Spleen (tissue), 11 donors: ENCODE measurements at regions not wholly inside any gene's neighbourhood (a gene's known extent, or its start where the extent isn't known, plus 50 kb on each side); places are given as distances from the start of the nearest gene placed in this dataset.

Experiments
- DNase-seq: peaks from one replicate; pipeline ENCODE4 v3.0.0-alpha.2; 2020
- H3K27ac ChIP-seq, 8 donors: fragments of 200-600 bp; sonication (generic) in 7 of 8; 1 replicate in 4 of 8; 2 replicates in 4 of 8; pipeline versions ENCODE4 v1.5.0 to v1.8.0; 2016 to 2021; ENCODE audit warnings: inconsistent platforms in 4 of 8, mild to moderate bottlenecking in 4 of 8, moderate library complexity in 1 of 8
- H3K27me3 ChIP-seq, 7 donors: fragments of 200-600 bp; sonication (generic) in 6 of 7; replicated peaks in 1 of 7; 1 replicate in 4 of 7; 2 replicates in 3 of 7; pipeline versions ENCODE4 v1.5.0 to v1.8.0; 2016 to 2021; ENCODE audit warnings: inconsistent platforms in 3 of 7, mild to moderate bottlenecking in 1 of 7
- H3K36me3 ChIP-seq, 6 donors: fragments of 200-600 bp; sonication (generic) in 5 of 6; 1 replicate in 4 of 6; 2 replicates in 2 of 6; pipeline versions ENCODE4 v1.5.0 to v1.8.0; 2016 to 2021; ENCODE audit warnings: inconsistent platforms in 2 of 6
- H3K4me1 ChIP-seq, 6 donors: fragments of 200-600 bp; sonication (generic) in 5 of 6; 1 replicate in 3 of 6; 2 replicates in 3 of 6; pipeline versions ENCODE4 v1.5.0 to v1.8.0; 2016 to 2021; ENCODE audit warnings: inconsistent platforms in 3 of 6
- H3K4me3 ChIP-seq, 8 donors: fragments of 200-600 bp; sonication (generic) in 7 of 8; 1 replicate in 4 of 8; 2 replicates in 4 of 8; pipeline versions ENCODE4 v1.5.0 to v1.8.0; 2016 to 2021; ENCODE audit warnings: inconsistent platforms in 4 of 8, mild to moderate bottlenecking in 4 of 8, moderate library complexity in 2 of 8
- H3K9me3 ChIP-seq, 8 donors: fragments of 200-600 bp; sonication (generic) in 7 of 8; 1 replicate in 4 of 8; 2 replicates in 4 of 8; pipeline versions ENCODE4 v1.5.0 to v1.8.0; 2016 to 2021; ENCODE audit warnings: inconsistent platforms in 4 of 8
- POLR2A ChIP-seq, 3 donors: fragments of 450-650 bp; IDR thresholded peaks; one replicate each; pipeline ENCODE4 v1.5.1; 2017; ENCODE audit warnings: antibody characterized with exemption in 3 of 3, mild to moderate bottlenecking in 1 of 3
- POLR2AphosphoS5 ChIP-seq, 3 donors: sonication (generic); formaldehyde crosslinking; IDR thresholded peaks; one replicate each; pipeline ENCODE4 v1.5.1; 2017; ENCODE audit warnings: antibody characterized with exemption in 3 of 3
- WGBS, 5 donors: extraction: QIAGEN DNeasy Blood & Tissue Kit in 3 of 5; methylation state at CpG; one replicate each; pipeline versions ENCODE4 v1.1.5 to v1.1.7; 2013 to 2018; 5-methylcytosine and 5-hydroxymethylcytosine counted together
- intact Hi-C: fragments of 100-400 bp; cut with DNase I; formaldehyde crosslinking; loops from one replicate; pipeline ENCODE4 v1.15.0; 2023; ENCODE audit warnings: low total_unique reads
- TF ChIP-seq, protein P1 (sequence below), 11 experiments: fragments of 200-600 bp in 7 of 11; fragments of 450-650 bp in 4 of 11; sonication (generic) in 4 of 11; IDR thresholded peaks in 8 of 11; conservative IDR thresholded peaks in 3 of 11; 1 replicate in 7 of 11; 2 replicates in 4 of 11; pipeline versions ENCODE4 v1.4.0 to v1.8.0; 2016 to 2021; ENCODE audit warnings: antibody characterized with exemption in 11 of 11, inconsistent platforms in 4 of 11, mild to moderate bottlenecking in 1 of 11
- donor health status: healthy with polysubstance abuse.
- donor health status: DM: no; HTN: no; CAD: no; lungs with moderate emphysema.
- donor health status: DM: no; HTN: no; CAD: no.
- donor health status: Bipolar disorder and iron deficiency.
- donor health status: healthy.
- donor health status: DM: no; HTN: no; CAD: no.
- donor health status: DM: yes; HTN: yes; CAD: no.

DNA sequence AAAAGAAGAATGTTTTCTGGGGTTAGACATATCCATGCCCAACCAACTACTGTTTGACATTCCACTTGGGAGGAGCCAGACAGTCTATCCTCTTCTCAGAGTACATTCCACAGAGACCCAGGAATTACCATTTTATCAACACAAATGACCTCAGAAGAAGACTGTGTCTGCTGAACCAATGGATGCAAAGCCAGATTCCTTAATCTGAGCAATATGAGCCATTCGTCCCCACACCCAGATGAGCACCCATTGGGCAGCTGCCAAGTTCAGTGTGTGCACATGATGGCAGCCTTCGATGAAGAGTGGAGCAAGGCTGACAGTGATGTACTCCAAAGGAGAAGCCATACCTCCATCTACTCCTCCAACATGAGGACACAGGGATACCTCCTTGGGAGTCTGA lies 111.3 kb downstream of the ZNF674 start:
- DNase-seq: no peak
- intact Hi-C loops: no loop called here
- Histone ChIP-seq H3K9me3 (no peaks in the 10 kb centered on the region), H3K4me1 (no peaks in the 10 kb centered on the region), H3K27me3 (no peaks in the 10 kb centered on the region), H3K4me3 (no peak overlapping the region), H3K36me3 (no peaks in the 10 kb centered on the region), H3K27ac (no peak overlapping the region)
- TF ChIP-seq POLR2A (IDR thresholded peaks at IDR 0.05) (no peak), POLR2AphosphoS5 (IDR thresholded peaks at IDR 0.05) (no peak)
- TF ChIP-seq, protein P1, sequence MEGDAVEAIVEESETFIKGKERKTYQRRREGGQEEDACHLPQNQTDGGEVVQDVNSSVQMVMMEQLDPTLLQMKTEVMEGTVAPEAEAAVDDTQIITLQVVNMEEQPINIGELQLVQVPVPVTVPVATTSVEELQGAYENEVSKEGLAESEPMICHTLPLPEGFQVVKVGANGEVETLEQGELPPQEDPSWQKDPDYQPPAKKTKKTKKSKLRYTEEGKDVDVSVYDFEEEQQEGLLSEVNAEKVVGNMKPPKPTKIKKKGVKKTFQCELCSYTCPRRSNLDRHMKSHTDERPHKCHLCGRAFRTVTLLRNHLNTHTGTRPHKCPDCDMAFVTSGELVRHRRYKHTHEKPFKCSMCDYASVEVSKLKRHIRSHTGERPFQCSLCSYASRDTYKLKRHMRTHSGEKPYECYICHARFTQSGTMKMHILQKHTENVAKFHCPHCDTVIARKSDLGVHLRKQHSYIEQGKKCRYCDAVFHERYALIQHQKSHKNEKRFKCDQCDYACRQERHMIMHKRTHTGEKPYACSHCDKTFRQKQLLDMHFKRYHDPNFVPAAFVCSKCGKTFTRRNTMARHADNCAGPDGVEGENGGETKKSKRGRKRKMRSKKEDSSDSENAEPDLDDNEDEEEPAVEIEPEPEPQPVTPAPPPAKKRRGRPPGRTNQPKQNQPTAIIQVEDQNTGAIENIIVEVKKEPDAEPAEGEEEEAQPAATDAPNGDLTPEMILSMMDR (IDR thresholded peaks at IDR 0.05 in 8 of 11, conservative IDR thresholded peaks at IDR 0.05 in 3 of 11): no peak
- WGBS, 5 donors: 79 to 93% (median 85%) methylated on average over 2 of the region's 2 CpGs

DNA sequence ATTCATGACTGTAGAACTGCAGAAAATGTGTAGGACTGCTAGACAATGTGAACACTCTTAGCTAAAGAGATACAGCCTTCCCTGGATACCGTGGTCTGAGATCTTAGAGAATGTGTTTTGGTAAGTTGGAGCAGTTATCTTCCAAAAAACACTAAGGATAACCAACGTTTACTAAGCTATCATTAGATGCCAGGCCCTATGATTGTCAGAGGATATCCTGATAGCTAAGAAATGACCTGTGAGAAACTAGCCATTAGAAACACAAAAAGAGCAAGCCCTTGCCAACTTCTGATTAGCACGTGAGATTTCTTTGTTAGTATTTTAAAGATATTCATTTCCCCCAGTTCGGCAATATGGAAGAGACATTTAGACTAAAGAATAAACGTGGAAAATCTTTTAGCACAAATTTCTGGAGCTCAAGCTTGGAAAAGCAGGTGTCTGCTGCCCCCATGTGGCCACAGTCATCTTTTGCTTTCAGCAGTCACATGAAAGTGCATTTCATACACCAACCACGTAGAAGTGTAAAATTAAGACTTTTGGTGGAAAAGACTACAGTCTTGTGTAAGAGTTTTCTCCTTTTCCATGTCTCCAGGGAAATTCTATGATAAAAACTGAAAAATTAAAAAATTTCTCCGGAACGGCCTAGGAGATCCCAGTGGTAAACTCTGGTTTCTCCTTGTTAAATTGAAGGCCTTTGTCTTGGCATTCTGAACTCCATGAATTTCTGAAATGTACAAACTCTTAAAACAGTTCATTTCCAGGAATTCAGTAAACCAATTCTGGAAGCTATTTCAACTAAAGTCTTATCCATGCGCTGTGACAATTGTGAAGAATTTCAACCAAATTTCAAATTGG lies 136.4 kb downstream of the ZNF674 start:
- 16 to 26% (median 20%) methylated on average over 9 of the region's 9 CpGs for WGBS, 5 donors
- no peaks in the 10 kb centered on the region for H3K9me3 ChIP-seq

DNA sequence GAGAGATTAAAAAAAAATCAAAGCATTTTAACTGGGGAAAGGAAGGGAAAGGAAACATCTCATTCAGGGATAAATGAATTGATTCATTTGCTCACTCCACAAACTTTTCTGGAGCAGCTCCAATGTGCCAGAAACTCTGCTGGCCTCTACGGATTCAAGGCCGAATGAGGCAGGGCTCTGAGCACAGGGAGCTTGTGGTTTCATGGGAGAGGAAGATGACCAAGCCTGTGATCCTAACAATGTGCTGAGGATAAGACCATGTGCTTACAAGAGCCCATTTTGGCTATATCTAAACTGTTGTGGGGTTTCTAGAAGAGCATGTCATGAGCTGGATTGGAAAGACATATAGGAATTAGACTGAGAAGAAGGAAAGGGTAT lies 137.5 kb downstream of the ZNF674 start:
- no peak overlapping the region for H3K4me3 ChIP-seq
- no peak overlapping the region for H3K27ac ChIP-seq
- WGBS, 5 donors: 59 to 76% (median 67%) methylated on average over 2 of the region's 2 CpGs
- H3K36me3 ChIP-seq: no peaks in the 10 kb centered on the region
- intact Hi-C loops: no loop called here
- DNase-seq: no peak
- no peaks in the 10 kb centered on the region for H3K9me3 ChIP-seq
- no peak for TF ChIP-seq POLR2A (IDR thresholded peaks at IDR 0.05)
- TF ChIP-seq, protein P1 (IDR thresholded peaks at IDR 0.05 in 8 of 11, conservative IDR thresholded peaks at IDR 0.05 in 3 of 11): no peak
- no peak for TF ChIP-seq POLR2AphosphoS5 (IDR thresholded peaks at IDR 0.05)
- H3K4me1 ChIP-seq: no peaks in the 10 kb centered on the region
- peaks cover 0 to 3% (median 0%) of the 10 kb centered on the region in 7 donors for H3K27me3 ChIP-seq

More for the DNA sequence above, 136.4 kb downstream of the ZNF674 start:
- Histone ChIP-seq H3K4me1 (no peaks in the 10 kb centered on the region), H3K27me3 (no peaks in the 10 kb centered on the region), H3K36me3 (no peaks in the 10 kb centered on the region), H3K27ac (no peak overlapping the region), H3K4me3 (no peak overlapping the region)
- intact Hi-C loops: no loop called here
- peak; percentile 85 for DNase-seq
- TF ChIP-seq POLR2AphosphoS5 (IDR thresholded peaks at IDR 0.05): no peak
- TF ChIP-seq, protein P1 (IDR thresholded peaks at IDR 0.05 in 8 of 11, conservative IDR thresholded peaks at IDR 0.05 in 3 of 11): peak in 10 of 11 experiments; percentile 44 to 84 (median 71)

DNA sequence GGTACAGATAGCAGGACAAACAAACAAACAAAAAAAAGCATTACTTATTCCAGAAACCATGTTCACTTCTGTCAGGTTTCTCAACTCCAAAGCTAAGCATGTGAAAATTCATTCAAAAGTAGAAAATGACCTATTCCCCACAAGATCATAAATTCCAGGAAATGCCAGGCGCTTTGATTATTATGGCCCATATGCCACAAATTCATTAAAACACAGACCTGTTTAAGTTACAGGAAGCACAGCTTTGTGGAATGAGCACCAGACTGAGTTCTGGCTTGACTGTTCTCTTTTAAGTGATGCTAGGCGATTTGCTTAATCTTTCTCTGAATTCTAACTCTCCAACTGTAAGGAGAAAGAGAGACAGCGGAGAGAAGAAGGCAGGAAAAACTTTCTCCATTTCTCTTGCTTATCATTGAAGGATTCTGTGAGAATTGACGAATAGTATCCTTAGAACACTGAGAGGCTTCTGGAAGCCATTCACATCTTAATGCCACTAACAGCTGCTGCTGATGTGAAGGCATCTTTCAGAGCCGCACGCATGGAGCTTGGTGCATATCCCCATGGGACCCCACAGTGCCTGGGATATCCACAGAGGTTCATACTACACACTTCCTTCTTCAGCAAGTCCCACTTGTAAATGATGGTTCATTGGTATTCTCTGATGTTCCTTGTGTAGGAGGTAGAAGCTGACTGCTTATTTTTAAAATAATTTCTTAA lies 138.0 kb downstream of the ZNF674 start:
- no peak for TF ChIP-seq POLR2AphosphoS5 (IDR thresholded peaks at IDR 0.05)
- TF ChIP-seq POLR2A (IDR thresholded peaks at IDR 0.05): no peak
- TF ChIP-seq, protein P1 (IDR thresholded peaks at IDR 0.05 in 8 of 11, conservative IDR thresholded peaks at IDR 0.05 in 3 of 11): no peak
- H3K4me1 ChIP-seq: no peaks in the 10 kb centered on the region

More for the DNA sequence above, 138.0 kb downstream of the ZNF674 start:
- no peak for DNase-seq
- 69 to 93% (median 83%) methylated on average over 3 to 6 of the region's 6 CpGs for WGBS, 5 donors
- Histone ChIP-seq H3K36me3 (no peaks in the 10 kb centered on the region), H3K27me3 (peaks cover 0 to 5% (median 0%) of the 10 kb centered on the region in 7 donors), H3K4me3 (no peak overlapping the region), H3K27ac (no peak overlapping the region), H3K9me3 (no peaks in the 10 kb centered on the region)
- intact Hi-C loops: no loop called here
